ENCODE measurements at regions not wholly inside any gene's neighbourhood (a gene's known extent, or its start where the extent isn't known, plus 50 kb on each side); places are given as distances from the start of the nearest gene placed in this dataset.

DNA sequence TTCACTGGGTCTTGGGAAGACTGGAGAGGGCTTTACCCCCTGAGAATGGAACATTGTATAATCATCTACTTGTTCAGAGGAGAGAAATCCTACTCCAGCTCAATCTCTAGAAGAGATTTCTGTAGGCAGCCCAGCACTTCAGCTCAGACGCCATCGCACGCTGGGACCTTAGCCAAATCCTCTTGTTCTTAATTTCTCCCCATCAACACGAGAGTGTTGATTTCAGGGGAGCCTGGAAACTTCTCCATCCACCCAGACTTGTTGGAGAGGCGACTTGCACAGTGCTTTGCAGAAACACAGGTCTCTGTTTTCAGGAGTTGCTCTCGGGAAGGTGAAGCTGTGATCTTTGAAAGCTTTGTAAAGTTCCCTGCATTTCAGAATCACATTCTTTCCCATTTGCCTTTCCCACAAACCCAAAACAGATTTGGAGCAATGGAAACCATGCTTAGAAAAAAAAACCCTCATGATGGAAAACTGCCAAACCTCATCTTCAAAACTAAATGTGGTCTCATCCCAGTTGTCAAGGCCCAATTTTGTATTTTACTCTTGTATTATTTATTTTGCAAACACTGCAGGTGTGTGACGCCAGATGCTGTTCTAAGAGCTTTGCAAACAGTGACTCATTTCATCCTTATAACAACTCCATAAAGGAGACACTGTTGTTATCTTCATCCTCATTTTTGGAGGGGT, 60.9 kb downstream of the CALML3 start:
- no peak overlapping the region for H3K4me3 ChIP-seq (ENCODE audit: low read depth, low read length)
- TF ChIP-seq, protein P1, sequence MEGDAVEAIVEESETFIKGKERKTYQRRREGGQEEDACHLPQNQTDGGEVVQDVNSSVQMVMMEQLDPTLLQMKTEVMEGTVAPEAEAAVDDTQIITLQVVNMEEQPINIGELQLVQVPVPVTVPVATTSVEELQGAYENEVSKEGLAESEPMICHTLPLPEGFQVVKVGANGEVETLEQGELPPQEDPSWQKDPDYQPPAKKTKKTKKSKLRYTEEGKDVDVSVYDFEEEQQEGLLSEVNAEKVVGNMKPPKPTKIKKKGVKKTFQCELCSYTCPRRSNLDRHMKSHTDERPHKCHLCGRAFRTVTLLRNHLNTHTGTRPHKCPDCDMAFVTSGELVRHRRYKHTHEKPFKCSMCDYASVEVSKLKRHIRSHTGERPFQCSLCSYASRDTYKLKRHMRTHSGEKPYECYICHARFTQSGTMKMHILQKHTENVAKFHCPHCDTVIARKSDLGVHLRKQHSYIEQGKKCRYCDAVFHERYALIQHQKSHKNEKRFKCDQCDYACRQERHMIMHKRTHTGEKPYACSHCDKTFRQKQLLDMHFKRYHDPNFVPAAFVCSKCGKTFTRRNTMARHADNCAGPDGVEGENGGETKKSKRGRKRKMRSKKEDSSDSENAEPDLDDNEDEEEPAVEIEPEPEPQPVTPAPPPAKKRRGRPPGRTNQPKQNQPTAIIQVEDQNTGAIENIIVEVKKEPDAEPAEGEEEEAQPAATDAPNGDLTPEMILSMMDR (IDR thresholded peaks at IDR 0.05; ENCODE audit: borderline replicate concordance, insufficient read depth, low read depth, low read length) = no peak

DNA sequence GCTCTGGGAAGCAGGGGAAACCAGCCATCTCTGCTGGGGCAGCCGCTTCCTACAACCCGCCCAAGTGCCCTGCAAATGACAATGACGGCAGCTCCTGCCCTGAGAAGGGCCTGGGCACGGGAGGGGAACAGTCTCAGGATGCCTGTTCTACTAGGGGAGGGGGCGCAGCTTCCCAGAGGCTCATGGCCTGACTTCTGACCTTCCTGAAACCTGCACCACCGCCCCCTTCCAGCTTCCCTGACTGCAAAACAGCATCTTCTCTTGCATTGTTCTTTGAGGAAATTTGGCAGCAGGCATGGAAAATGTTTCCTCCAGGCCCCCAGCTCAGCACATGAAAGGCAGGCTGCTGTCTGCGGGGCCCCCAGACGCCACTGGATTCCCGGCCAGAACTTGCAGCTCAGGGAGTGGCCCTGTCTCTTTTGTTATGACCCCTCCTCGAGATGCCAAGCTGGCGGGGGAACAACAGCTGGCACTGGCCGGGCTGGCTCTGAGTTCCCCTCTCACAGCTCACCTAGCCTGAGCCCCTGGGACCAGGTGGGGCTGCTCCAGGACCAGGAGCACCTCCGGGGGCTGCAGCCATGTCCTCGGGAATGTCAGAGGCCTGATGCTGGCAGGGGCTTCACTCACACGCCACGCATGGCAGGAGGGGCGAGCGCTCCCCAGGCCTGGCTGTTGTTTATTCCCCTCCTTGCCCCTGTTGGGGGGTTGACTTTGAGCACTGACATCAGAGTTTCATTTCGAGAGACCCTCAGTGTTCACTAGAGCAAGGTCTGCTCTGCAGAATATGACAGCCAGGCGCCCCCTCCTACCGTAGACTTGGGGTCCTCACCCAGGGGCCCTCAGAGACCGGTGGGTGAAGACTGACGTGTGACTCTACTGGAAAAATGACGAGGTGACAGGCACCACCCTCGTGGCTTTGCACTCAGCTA, 62.7 kb downstream of the CALML3 start:
- TF ChIP-seq, protein P1 (IDR thresholded peaks at IDR 0.05; ENCODE audit: borderline replicate concordance, insufficient read depth, low read depth, low read length) = no peak
- H3K4me3 ChIP-seq (ENCODE audit: low read depth, low read length) = no peak overlapping the region

DNA sequence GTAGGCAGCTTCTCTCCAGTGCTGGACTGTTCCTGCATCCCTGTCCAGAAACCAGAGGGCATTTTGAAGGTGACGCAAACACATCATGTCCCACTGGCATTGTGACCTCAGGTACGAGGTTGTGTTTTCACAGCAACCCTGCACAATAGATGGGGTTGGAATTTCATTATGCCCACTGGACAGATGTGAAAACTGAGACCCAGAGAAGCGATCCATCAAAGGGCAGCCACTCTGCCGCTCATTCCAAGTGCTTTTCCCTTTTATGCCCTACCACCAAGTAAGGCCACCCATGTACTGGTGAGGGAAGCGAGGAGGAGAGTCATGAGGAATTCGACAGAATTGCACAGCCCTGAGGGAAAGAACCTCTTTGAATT, 63.3 kb downstream of the CALML3 start:
- TF ChIP-seq, protein P1 (IDR thresholded peaks at IDR 0.05; ENCODE audit: borderline replicate concordance, insufficient read depth, low read depth, low read length) = no peak
- no peak overlapping the region for H3K4me3 ChIP-seq (ENCODE audit: low read depth, low read length)

DNA sequence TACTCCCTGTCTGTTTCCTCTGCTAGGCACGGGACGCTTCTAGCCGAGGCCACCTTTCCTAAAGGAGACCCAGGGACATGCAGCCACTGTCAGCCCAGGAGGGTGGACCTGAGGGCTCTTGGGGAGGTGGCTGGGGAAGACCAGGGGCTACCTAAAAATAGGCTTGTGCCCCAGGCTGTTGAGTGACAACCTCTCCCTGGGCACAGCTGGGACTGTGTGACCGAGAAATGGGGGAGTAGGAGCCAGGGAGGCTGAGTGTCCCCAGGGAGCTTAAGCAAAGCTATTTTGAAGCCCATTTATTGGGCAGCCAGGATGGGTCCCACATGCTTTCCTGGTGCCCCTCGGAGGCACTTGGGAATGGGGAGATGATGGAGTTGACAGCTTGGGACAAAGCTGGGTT, 63.8 kb downstream of the CALML3 start:
- TF ChIP-seq, protein P1 (IDR thresholded peaks at IDR 0.05; ENCODE audit: borderline replicate concordance, insufficient read depth, low read depth, low read length) = no peak
- H3K4me3 ChIP-seq (ENCODE audit: low read depth, low read length) = no peak overlapping the region
